Kidney (tissue), 13 donors: ENCODE measurements at regions not wholly inside any gene's neighbourhood (a gene's known extent, or its start where the extent isn't known, plus 50 kb on each side); places are given as distances from the start of the nearest gene placed in this dataset.

Source experiments
- DNase-seq, 5 donors: peaks; one replicate each; pipeline ENCODE4 v3.0.0-alpha.2; 2013 to 2020
- FAIRE-seq: peaks from 2 replicates; lab custom pipeline; 2012; peaks lifted over from hg19 to GRCh38; lab: Jason Lieb, UNC
- H3K27ac ChIP-seq, 2 donors: one replicate each; pipeline ENCODE4 v1.7.0; 2013; ENCODE audit warnings: low read depth in 2 of 2, low read length in 2 of 2, inconsistent platforms in 1 of 2
- H3K27me3 ChIP-seq: one replicate; pipeline ENCODE4 v1.7.1; 2013; ENCODE audit warnings: low read length, inconsistent platforms; ENCODE audit not compliant: control insufficient read depth, insufficient read depth
- H3K36me3 ChIP-seq, 3 donors: one replicate each; pipeline versions ENCODE4 v1.7.0 to v1.7.1; 2013; ENCODE audit warnings: low read length in 3 of 3, control low read depth in 1 of 3, inconsistent platforms in 1 of 3; ENCODE audit not compliant: insufficient read depth in 3 of 3, control insufficient read depth in 2 of 3
- H3K4me1 ChIP-seq, 3 donors: one replicate each; pipeline versions ENCODE4 v1.7.0 to v1.7.1; 2013; ENCODE audit warnings: low read length in 3 of 3, inconsistent platforms in 1 of 3, low read depth in 1 of 3; ENCODE audit not compliant: control insufficient read depth in 2 of 3, insufficient read depth in 2 of 3
- H3K4me3 ChIP-seq, 3 donors: one replicate each; pipeline versions ENCODE4 v1.7.0 to v1.8.1; 2013; ENCODE audit warnings: low read length in 3 of 3, control low read depth in 1 of 3, inconsistent platforms in 1 of 3
- H3K9ac ChIP-seq, 3 donors: one replicate each; pipeline versions ENCODE4 v1.7.0 to v1.7.1; 2013; ENCODE audit warnings: low read length in 3 of 3, control low read depth in 1 of 3, inconsistent platforms in 1 of 3
- H3K9me3 ChIP-seq, 3 donors: one replicate each; pipeline versions ENCODE4 v1.7.0 to v1.7.1; 2013; ENCODE audit warnings: low read length in 3 of 3, control low read depth in 1 of 3, inconsistent platforms in 1 of 3; ENCODE audit not compliant: control insufficient read depth in 2 of 3, insufficient read depth in 1 of 3
- intact Hi-C: fragments of 100-400 bp; cut with DNase I; formaldehyde crosslinking; loops from one replicate; pipeline ENCODE4 v1.11.1; 2022
- TF ChIP-seq, protein P1 (sequence below): IDR thresholded peaks from 3 replicates; pipeline ENCODE4 v1.5.1; 2012; ENCODE audit warnings: mild to moderate bottlenecking, moderate library complexity, borderline replicate concordance; ENCODE audit not compliant: insufficient read depth; ENCODE audit errors: extremely low read depth
- donor health status: control.
- donor health status: control.
- donor health status: control.
- donor health status: control.
- donor health status: control.
- donor health status: DM: yes; HTN: yes; CAD: no.
- donor health status: Normal renal cell carcinoma (clear cell type).

DNA sequence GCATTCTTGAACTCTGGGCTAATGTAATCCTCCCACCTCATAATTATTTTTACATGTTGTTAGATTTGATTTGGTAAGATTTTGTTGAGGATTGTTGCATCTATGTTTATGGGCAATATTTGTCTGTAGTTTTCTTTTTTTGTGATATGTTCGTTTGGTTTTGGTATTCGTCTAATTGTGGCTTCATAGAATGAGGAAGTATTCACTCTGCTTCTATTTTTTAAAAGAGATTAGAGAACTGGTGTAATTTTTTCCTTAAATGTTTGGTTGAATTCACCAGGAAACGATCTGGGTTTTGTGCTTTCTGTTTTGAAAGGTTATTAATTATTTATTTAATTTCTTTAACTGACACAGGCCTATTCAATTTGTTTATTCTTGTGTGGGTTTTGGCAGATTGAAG lies 161.2 kb upstream of the NUDT6 start:
- intact Hi-C loops = no loop called here
- H3K27me3 ChIP-seq = no peaks in the 10 kb centered on the region
- DNase-seq = no peak
- H3K4me1 ChIP-seq = no peaks in the 10 kb centered on the region
- no peak overlapping the region for H3K27ac ChIP-seq
- no peak overlapping the region for H3K4me3 ChIP-seq
- no peaks in the 10 kb centered on the region for H3K36me3 ChIP-seq
- FAIRE-seq = no peak
- TF ChIP-seq, protein P1, sequence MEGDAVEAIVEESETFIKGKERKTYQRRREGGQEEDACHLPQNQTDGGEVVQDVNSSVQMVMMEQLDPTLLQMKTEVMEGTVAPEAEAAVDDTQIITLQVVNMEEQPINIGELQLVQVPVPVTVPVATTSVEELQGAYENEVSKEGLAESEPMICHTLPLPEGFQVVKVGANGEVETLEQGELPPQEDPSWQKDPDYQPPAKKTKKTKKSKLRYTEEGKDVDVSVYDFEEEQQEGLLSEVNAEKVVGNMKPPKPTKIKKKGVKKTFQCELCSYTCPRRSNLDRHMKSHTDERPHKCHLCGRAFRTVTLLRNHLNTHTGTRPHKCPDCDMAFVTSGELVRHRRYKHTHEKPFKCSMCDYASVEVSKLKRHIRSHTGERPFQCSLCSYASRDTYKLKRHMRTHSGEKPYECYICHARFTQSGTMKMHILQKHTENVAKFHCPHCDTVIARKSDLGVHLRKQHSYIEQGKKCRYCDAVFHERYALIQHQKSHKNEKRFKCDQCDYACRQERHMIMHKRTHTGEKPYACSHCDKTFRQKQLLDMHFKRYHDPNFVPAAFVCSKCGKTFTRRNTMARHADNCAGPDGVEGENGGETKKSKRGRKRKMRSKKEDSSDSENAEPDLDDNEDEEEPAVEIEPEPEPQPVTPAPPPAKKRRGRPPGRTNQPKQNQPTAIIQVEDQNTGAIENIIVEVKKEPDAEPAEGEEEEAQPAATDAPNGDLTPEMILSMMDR = no peak
- no peak overlapping the region for H3K9ac ChIP-seq
- H3K9me3 ChIP-seq = no peaks in the 10 kb centered on the region

DNA sequence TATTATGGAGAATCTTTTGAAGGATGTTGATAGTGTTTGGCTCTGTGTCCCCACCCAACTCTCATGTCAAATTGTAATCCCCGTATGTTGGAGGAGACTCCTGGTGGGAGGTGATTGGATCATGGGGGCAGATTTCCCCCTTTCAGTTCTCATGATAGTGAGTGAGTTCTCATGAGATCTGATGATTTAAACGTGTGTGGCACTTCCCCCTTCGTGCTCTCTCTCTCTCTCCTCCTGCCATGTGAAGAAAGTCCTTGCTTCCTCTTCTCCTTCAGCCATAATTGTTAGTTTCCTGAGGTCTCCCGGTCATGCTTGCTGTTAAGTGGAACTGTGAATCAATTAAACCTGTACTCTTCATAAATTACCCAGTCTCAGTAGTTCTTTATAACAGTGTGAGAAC lies 166.1 kb upstream of the NUDT6 start:
- Histone ChIP-seq H3K9ac (no peak overlapping the region), H3K27me3 (no peaks in the 10 kb centered on the region), H3K9me3 (no peaks in the 10 kb centered on the region), H3K36me3 (peaks cover 0 to 3% (median 0%) of the 10 kb centered on the region in 3 donors), H3K4me3 (no peak overlapping the region), H3K4me1 (no peaks in the 10 kb centered on the region), H3K27ac (no peak overlapping the region)
- DNase-seq (no peak), FAIRE-seq (no peak)
- TF ChIP-seq, protein P1 = no peak
- intact Hi-C loops = no loop called here

DNA sequence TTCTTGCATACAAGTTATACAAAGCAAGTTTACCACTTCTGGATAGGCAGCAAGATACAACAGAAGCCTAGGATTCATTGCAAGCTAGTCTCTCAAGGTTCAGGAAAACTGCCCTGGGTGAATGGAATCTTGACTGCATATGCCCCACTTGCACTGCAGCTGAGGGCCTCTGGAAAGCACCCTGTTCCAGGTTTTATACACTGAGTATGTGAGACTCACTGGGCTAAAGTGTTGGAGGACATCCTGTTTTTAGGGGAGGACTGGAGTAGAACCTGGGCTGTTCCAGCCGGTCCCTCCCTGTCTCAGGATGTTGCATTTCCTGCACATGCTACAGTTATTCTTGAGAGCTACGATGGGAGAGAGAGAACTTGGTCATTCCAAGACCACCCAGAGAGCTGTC lies 168.5 kb upstream of the NUDT6 start:
- no peaks in the 10 kb centered on the region for H3K27me3 ChIP-seq
- no peak overlapping the region for H3K9ac ChIP-seq
- FAIRE-seq (no peak), DNase-seq (no peak)
- no peak overlapping the region for H3K27ac ChIP-seq
- H3K36me3 ChIP-seq = peaks cover 0 to 3% (median 0%) of the 10 kb centered on the region in 3 donors
- H3K4me3 ChIP-seq = no peak overlapping the region
- no peaks in the 10 kb centered on the region for H3K4me1 ChIP-seq
- H3K9me3 ChIP-seq = no peaks in the 10 kb centered on the region
- TF ChIP-seq, protein P1 = no peak
- intact Hi-C loops = no loop called here

DNA sequence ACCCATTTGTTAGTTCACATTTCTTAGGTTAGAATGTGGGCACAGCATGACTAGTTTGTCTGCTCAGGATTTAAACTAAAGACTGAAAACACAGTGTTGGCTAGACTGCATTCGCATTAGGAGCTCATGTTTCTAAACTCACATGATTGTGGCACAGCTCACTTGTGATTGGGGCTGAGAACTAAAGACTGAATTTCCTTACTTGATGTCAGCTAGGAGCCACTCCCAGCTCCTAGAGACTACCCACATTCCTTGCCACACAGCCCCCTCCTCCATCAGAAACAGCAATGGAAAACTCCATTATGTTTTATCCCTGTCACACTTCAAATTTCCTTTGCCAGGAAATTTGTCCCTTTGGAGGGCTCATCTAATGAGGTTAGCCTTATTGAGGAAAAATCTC lies 170.2 kb upstream of the NUDT6 start:
- Histone ChIP-seq H3K27ac (no peak overlapping the region), H3K4me1 (no peaks in the 10 kb centered on the region), H3K9ac (no peak overlapping the region), H3K27me3 (no peaks in the 10 kb centered on the region), H3K36me3 (peaks cover 0 to 3% (median 0%) of the 10 kb centered on the region in 3 donors), H3K4me3 (no peak overlapping the region), H3K9me3 (no peaks in the 10 kb centered on the region)
- TF ChIP-seq, protein P1 = no peak
- no peak for DNase-seq
- no peak for FAIRE-seq
- intact Hi-C loops = no loop called here
